IMR-90 (cell line): ENCODE measurements at regions not wholly inside any gene's neighbourhood (a gene's known extent, or its start where the extent isn't known, plus 50 kb on each side); places are given as distances from the start of the nearest gene placed in this dataset.

Experiments used
- BHLHE40 ChIP-seq: fragments of 150-350 bp; IDR thresholded peaks from 2 replicates; pipeline ENCODE4 v1.6.1; 2016; ENCODE audit warnings: mild to moderate bottlenecking, low read depth, low read length
- CEBPB ChIP-seq: IDR thresholded peaks from 2 replicates; pipeline ENCODE4 v1.6.1; 2012; ENCODE audit warnings: low read depth, low read length, improper control_type of control experiment
- CTCF ChIP-seq: conservative IDR thresholded peaks from 2 replicates; pipeline ENCODE4 v1.5.1; 2012; ENCODE audit warnings: mild to moderate bottlenecking, low read depth, low read length, improper control_type of control experiment
- ELK1 ChIP-seq: fragments of 150-350 bp; IDR thresholded peaks from 2 replicates; pipeline ENCODE4 v1.6.1; 2016; ENCODE audit warnings: low read depth, mild to moderate bottlenecking, low read length, moderate library complexity, borderline replicate concordance
- POLR2A ChIP-seq: IDR thresholded peaks from 2 replicates; pipeline ENCODE4 v1.6.1; 2012; ENCODE audit warnings: mild to moderate bottlenecking, low read depth, low read length
- RAD21 ChIP-seq: IDR thresholded peaks from 2 replicates; pipeline ENCODE4 v1.6.1; 2012; ENCODE audit warnings: low read length, improper control_type of control experiment
- RFX5 ChIP-seq: IDR thresholded peaks from 2 replicates; pipeline ENCODE4 v1.8.0; 2012; ENCODE audit warnings: low read depth, mild to moderate bottlenecking, low read length, moderate library complexity
- USF2 ChIP-seq: fragments of 150-350 bp; IDR thresholded peaks from 2 replicates; pipeline ENCODE4 v1.6.1; 2017; ENCODE audit warnings: mild to moderate bottlenecking, antibody characterized with exemption, low read length, low read depth

GRCh38 chr12:97781342-97781741 is 318.7 kb downstream of the RMST start:
- TF ChIP-seq CTCF = no peak
- TF ChIP-seq POLR2A = no peak
- no peak for TF ChIP-seq RAD21
- no peak for TF ChIP-seq RFX5
- no peak for TF ChIP-seq ELK1
- no peak for TF ChIP-seq BHLHE40
- TF ChIP-seq CEBPB = no peak
- TF ChIP-seq USF2 = no peak
